Fibroblast of mammary gland (primary cell): ENCODE measurements at regions not wholly inside any gene's neighbourhood (a gene's known extent, or its start where the extent isn't known, plus 50 kb on each side); places are given as distances from the start of the nearest gene placed in this dataset.

Source experiments
- DNase-seq: peaks from one replicate; pipeline ENCODE4 v3.0.0-alpha.2; 2010; ENCODE audit warnings: low read depth
- H3K4me3 ChIP-seq: 2 replicates; pipeline ENCODE4 v1.5.1; 2011; ENCODE audit warnings: low read depth, mild to moderate bottlenecking, low read length, moderate library complexity; ENCODE audit not compliant: control insufficient read depth
- CTCF ChIP-seq: conservative IDR thresholded peaks from 2 replicates; pipeline ENCODE4 v1.5.1; 2011; ENCODE audit warnings: low read depth, low read length, inconsistent platforms; ENCODE audit not compliant: control insufficient read depth, insufficient read depth

- H3K4me3 ChIP-seq: no peak overlapping the region
- no peak for DNase-seq
- no peak for TF ChIP-seq CTCF
Measured at GRCh38 chr5:88364991-88365390, 96.3 kb upstream of the TMEM161B start.

- TF ChIP-seq CTCF: no peak
- no peak for DNase-seq
- no peak overlapping the region for H3K4me3 ChIP-seq
Measured at GRCh38 chr5:88355490-88356050, 86.9 kb upstream of the TMEM161B start.

GRCh38 chr5:88325868-88326267 is 57.2 kb upstream of the TMEM161B start:
- TF ChIP-seq CTCF: no peak
- no peak overlapping the region for H3K4me3 ChIP-seq
- no peak for DNase-seq

GRCh38 chr5:88322785-88323184 is 54.1 kb upstream of the TMEM161B start:
- no peak for TF ChIP-seq CTCF
- DNase-seq: no peak
- no peak overlapping the region for H3K4me3 ChIP-seq
